ENCODE measurements at regions not wholly inside any gene's neighbourhood (a gene's known extent, or its start where the extent isn't known, plus 50 kb on each side); places are given as distances from the start of the nearest gene placed in this dataset.

DNA sequence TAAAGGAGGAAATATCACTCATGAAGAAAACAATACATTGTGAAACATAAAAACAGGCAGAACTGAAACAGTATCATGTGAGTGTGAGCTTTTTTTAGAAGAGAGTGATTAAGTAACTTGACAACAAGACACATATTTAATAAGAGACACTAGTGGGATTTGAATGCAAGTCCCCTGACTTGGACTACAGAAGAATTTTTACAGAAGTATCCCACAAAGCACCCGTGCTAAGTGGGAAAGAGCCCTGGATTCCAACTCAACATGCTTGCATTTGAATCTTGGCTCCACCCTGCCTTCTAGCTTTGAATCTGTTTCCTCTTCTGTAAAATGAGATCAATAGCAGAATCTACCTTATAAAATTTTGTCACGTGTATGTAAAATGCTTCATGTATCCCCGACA lies 166.2 kb downstream of the ZNF365 start:
- Histone ChIP-seq H3K27me3 (ENCODE audit: insufficient read depth) (no peaks in the 10 kb centered on the region), H3K9me2 (no peaks in the 10 kb centered on the region), H4K20me1 (ENCODE audit: insufficient read depth) (no peaks in the 10 kb centered on the region), H3K4me3 (ENCODE audit: low read depth in 2 of 2, low read length in 1 of 2) (no peak overlapping the region), H3K9me3 (no peaks in the 10 kb centered on the region), H3K79me2 (ENCODE audit: insufficient read depth) (no peaks in the 10 kb centered on the region), H3K36me3 (replicated peaks in 1 of 2; ENCODE audit: control insufficient read depth in 1 of 2, insufficient read depth in 2 of 2, low read length in 1 of 2) (no peaks in the 10 kb centered on the region), H3K27ac (ENCODE audit: low read depth in 2 of 2, low read length in 1 of 2) (no peak overlapping the region), H2AFZ (ENCODE audit: low read depth) (no peak overlapping the region), H3K4me2 (no peak overlapping the region), H3F3A (replicated peaks; ENCODE audit: insufficient read depth) (no peaks in the 10 kb centered on the region), H3K4me1 (ENCODE audit: control insufficient read depth in 1 of 2, insufficient read depth in 2 of 2, low read depth in 1 of 2, low read length in 1 of 2) (no peaks in the 10 kb centered on the region), H3K9ac (no peak overlapping the region)
- no peak for DNase-seq
- TF ChIP-seq FOSL2 (IDR thresholded peaks at IDR 0.05; ENCODE audit: borderline replicate concordance, low read depth) = no peak
- no peak for TF ChIP-seq TEAD4 (IDR thresholded peaks at IDR 0.05; ENCODE audit: borderline replicate concordance, insufficient read depth)
- TF ChIP-seq RCOR1 (IDR thresholded peaks at IDR 0.05; ENCODE audit: low read length) = no peak
- TF ChIP-seq SIN3A (IDR thresholded peaks at IDR 0.05; ENCODE audit: borderline replicate concordance, low read depth, low read length) = no peak
- no peak for TF ChIP-seq MEF2A (IDR thresholded peaks at IDR 0.05; ENCODE audit: borderline replicate concordance, low read depth)
- no peak for TF ChIP-seq CTCF (IDR thresholded peaks at IDR 0.05)
- TF ChIP-seq NFIC (IDR thresholded peaks at IDR 0.05; ENCODE audit: borderline replicate concordance) = no peak
- no peak for TF ChIP-seq RFX5 (IDR thresholded peaks at IDR 0.05; ENCODE audit: low read length)
- no peak for TF ChIP-seq ELF1 (IDR thresholded peaks at IDR 0.05)
- ChIA-PET CTCF (no interaction called here), POLR2A (no interaction called here)
- WGBS (ENCODE audit: low lambda C conversion rate) = 34% methylated on average over 3 of the region's 3 CpGs

DNA sequence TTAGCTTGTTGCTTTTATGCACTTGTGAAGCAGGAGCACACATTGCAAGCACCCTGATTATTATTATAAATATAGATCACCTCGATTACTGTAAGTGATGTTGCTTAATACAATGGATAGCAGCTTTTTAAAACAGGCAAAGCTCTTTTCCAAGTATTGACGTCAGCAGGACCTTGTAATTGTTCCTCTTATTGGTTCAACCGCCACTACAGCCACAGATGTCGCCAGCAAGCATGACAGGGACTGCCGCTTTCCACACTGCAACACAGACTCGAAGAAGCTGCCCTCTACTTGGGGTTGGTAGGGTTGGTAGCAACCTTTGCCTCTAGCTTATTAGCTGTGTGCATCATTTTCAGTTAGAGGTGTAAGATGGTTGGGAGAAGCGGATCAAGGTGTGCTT lies 167.6 kb downstream of the ZNF365 start:
- H3K4me2 ChIP-seq = no peak overlapping the region
- no peaks in the 10 kb centered on the region for H3K36me3 ChIP-seq (replicated peaks in 1 of 2; ENCODE audit: control insufficient read depth in 1 of 2, insufficient read depth in 2 of 2, low read length in 1 of 2)
- no peaks in the 10 kb centered on the region for H4K20me1 ChIP-seq (ENCODE audit: insufficient read depth)
- CTCF ChIA-PET = no interaction called here
- no peaks in the 10 kb centered on the region for H3K27me3 ChIP-seq (ENCODE audit: insufficient read depth)
- no peaks in the 10 kb centered on the region for H3K9me2 ChIP-seq
- no peaks in the 10 kb centered on the region for H3K79me2 ChIP-seq (ENCODE audit: insufficient read depth)
- H3K27ac ChIP-seq (ENCODE audit: low read depth in 2 of 2, low read length in 1 of 2) = no peak overlapping the region
- no peaks in the 10 kb centered on the region for H3K9me3 ChIP-seq
- TF ChIP-seq TCF12 (IDR thresholded peaks at IDR 0.05) (no peak), RXRA (IDR thresholded peaks at IDR 0.05; ENCODE audit: borderline replicate concordance, low read depth) (no peak), FOXJ3 (CRISPR knock-in tag; IDR thresholded peaks at IDR 0.05) (no peak), ELF1 (IDR thresholded peaks at IDR 0.05) (no peak), TEAD4 (IDR thresholded peaks at IDR 0.05; ENCODE audit: borderline replicate concordance, insufficient read depth) (no peak), EP300 (IDR thresholded peaks at IDR 0.05; ENCODE audit: borderline replicate concordance in 1 of 2, low read depth in 1 of 2, low read length in 1 of 2) (no peak), SIN3A (IDR thresholded peaks at IDR 0.05; ENCODE audit: borderline replicate concordance, low read depth, low read length) (no peak), SMC3 (IDR thresholded peaks at IDR 0.05; ENCODE audit: low read depth, low read length) (no peak), MXI1 (IDR thresholded peaks at IDR 0.05; ENCODE audit: low read depth, low read length) (no peak), RAD21 (IDR thresholded peaks at IDR 0.05; ENCODE audit: low read length) (no peak), POLR2AphosphoS5 (IDR thresholded peaks at IDR 0.05; ENCODE audit: low read depth, low read length) (no peak), FOXM1 (IDR thresholded peaks at IDR 0.05; ENCODE audit: low read depth) (no peak)
- H3K9ac ChIP-seq = no peak overlapping the region
- no peak for DNase-seq
- H3K4me1 ChIP-seq (ENCODE audit: control insufficient read depth in 1 of 2, insufficient read depth in 2 of 2, low read depth in 1 of 2, low read length in 1 of 2) = no peaks in the 10 kb centered on the region
- H2AFZ ChIP-seq (ENCODE audit: low read depth) = no peak overlapping the region
- POLR2A ChIA-PET = no interaction called here
- no peak overlapping the region for H3K4me3 ChIP-seq (ENCODE audit: low read depth in 2 of 2, low read length in 1 of 2)
- 45% methylated on average over 7 of the region's 7 CpGs for WGBS (ENCODE audit: low lambda C conversion rate)
- H3F3A ChIP-seq (replicated peaks; ENCODE audit: insufficient read depth) = no peaks in the 10 kb centered on the region

All from SK-N-SH (cell line).